Hepatocyte (in vitro differentiated cells): ENCODE measurements at regions not wholly inside any gene's neighbourhood (a gene's known extent, or its start where the extent isn't known, plus 50 kb on each side); places are given as distances from the start of the nearest gene placed in this dataset.

Experiments used
- CTCF ChIP-seq: fragments of 200-600 bp; sonication (generic); IDR thresholded peaks from 2 replicates; pipeline ENCODE4 v1.5.1; 2016; ENCODE audit warnings: antibody characterized with exemption, mild to moderate bottlenecking; ENCODE audit not compliant: poor library complexity
- EZH2 ChIP-seq: fragments of 200-600 bp; sonication (generic); IDR thresholded peaks from 2 replicates; pipeline ENCODE4 v1.6.1; 2016; ENCODE audit warnings: antibody characterized with exemption, mild to moderate bottlenecking, borderline replicate concordance
- EZH2phosphoT487 ChIP-seq: fragments of 200-600 bp; sonication (generic); IDR thresholded peaks from one replicate; pipeline ENCODE4 v1.6.1; 2018; ENCODE audit warnings: antibody characterized with exemption, mild to moderate bottlenecking, low read depth, moderate library complexity; ENCODE audit not compliant: unreplicated experiment, severe bottlenecking

DNA sequence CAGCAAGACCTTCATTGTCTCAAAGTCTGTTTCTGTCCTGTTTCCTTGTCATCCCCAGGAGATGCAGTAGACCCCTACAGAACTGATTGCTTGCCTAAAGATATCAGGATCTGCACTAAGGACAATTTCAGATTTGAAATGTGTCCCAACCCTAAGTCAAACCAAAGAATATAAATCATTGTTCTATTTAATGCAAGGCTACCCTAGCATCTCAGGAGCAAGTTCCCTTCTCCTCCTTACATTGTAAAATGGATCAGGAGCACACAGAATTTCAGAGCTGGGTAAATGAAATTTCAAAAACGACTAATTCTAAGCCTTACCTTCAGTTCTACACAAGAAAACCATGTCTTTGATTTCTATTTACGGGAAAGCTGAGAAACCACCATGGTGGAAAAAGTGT is 360.9 kb upstream of the KCNH8 start:
- no peak for TF ChIP-seq EZH2
- TF ChIP-seq CTCF, result no peak
- no peak for TF ChIP-seq EZH2phosphoT487
